Testis (tissue), 2 donors: ENCODE measurements at regions not wholly inside any gene's neighbourhood (a gene's known extent, or its start where the extent isn't known, plus 50 kb on each side); places are given as distances from the start of the nearest gene placed in this dataset.
A peak's percentile ranks its signal among the peaks of the same experiment; 100 is the strongest.

Experiments used
- DNase-seq: peaks from one replicate; pipeline ENCODE4 v3.0.0-alpha.2; 2019
- H3K27ac ChIP-seq, 2 donors: fragments of 200-600 bp; sonication (generic); one replicate each; pipeline ENCODE4 v1.5.1; 2019
- H3K27me3 ChIP-seq: fragments of 200-600 bp; sonication (generic); one replicate; pipeline ENCODE4 v1.5.1; 2019
- H3K36me3 ChIP-seq: fragments of 200-600 bp; sonication (generic); one replicate; pipeline ENCODE4 v1.5.1; 2017; ENCODE audit warnings: low read depth; ENCODE audit errors: missing control alignments
- H3K4me1 ChIP-seq: fragments of 200-600 bp; sonication (generic); one replicate; pipeline ENCODE4 v1.5.1; 2019
- H3K4me3 ChIP-seq, 2 donors: fragments of 200-600 bp; sonication (generic); one replicate each; pipeline ENCODE4 v1.5.1; 2017 to 2019
- H3K9me3 ChIP-seq: fragments of 200-600 bp; sonication (generic); one replicate; pipeline ENCODE4 v1.5.1; 2017
- CTCF ChIP-seq, 3 experiments: fragments of 450-650 bp in 2 of 3; fragments of 200-600 bp in 1 of 3; sonication (generic) in 1 of 3; IDR thresholded peaks; one replicate each; pipeline ENCODE4 v1.5.1; 2016 to 2019; ENCODE audit warnings: antibody characterized with exemption in 3 of 3, mild to moderate bottlenecking in 2 of 3, moderate library complexity in 1 of 3
- POLR2A ChIP-seq: fragments of 450-650 bp; IDR thresholded peaks from one replicate; pipeline ENCODE4 v1.6.1; 2017; ENCODE audit warnings: antibody characterized with exemption, mild to moderate bottlenecking, moderate library complexity
- WGBS, 2 donors: methylation state at CpG; one replicate each; pipeline ENCODE4 v1.1.5; 2018; 5-methylcytosine and 5-hydroxymethylcytosine counted together
- intact Hi-C: fragments of 100-400 bp; cut with DNase I; formaldehyde crosslinking; loops from one replicate; pipeline ENCODE4 v1.15.1; 2023; ENCODE audit warnings: low total_unique reads

GRCh38 chr12:58548801-58549200, 371.5 kb downstream of the LRIG3 start:
- no peaks in the 10 kb centered on the region for H3K9me3 ChIP-seq
- no peaks in the 10 kb centered on the region for H3K27me3 ChIP-seq
- WGBS, 2 donors = 59 to 78% methylated on average over 3 of the region's 3 CpGs
- no peak for TF ChIP-seq POLR2A
- no peak for TF ChIP-seq CTCF (IDR thresholded peaks at IDR 0.05)
- intact Hi-C loops = loop anchor here (10.0 kb wide), 1 partner anchor 536 kb away; no protein-coding TSS in a partner anchor
- no peak overlapping the region for H3K27ac ChIP-seq
- no peak for DNase-seq
- no peaks in the 10 kb centered on the region for H3K36me3 ChIP-seq
- H3K4me3 ChIP-seq = no peak overlapping the region
- no peaks in the 10 kb centered on the region for H3K4me1 ChIP-seq

- no peak overlapping the region for H3K4me3 ChIP-seq
- intact Hi-C loops = no loop called here
- peak; percentile 21 for DNase-seq
- no peaks in the 10 kb centered on the region for H3K9me3 ChIP-seq
- TF ChIP-seq POLR2A (no peak), CTCF (IDR thresholded peaks at IDR 0.05) (no peak)
- H3K27me3 ChIP-seq = no peaks in the 10 kb centered on the region
- H3K4me1 ChIP-seq = peaks cover 6% of the 10 kb centered on the region
- H3K27ac ChIP-seq = no peak overlapping the region
- no peaks in the 10 kb centered on the region for H3K36me3 ChIP-seq
- WGBS, 2 donors = 45 to 53% methylated on average over 5 of the region's 5 CpGs
Observed at GRCh38 chr12:58554522-58555157, 365.7 kb downstream of the LRIG3 start.

GRCh38 chr12:58557171-58557570, 363.1 kb downstream of the LRIG3 start:
- Histone ChIP-seq H3K4me3 (no peak overlapping the region), H3K4me1 (peaks cover 6% of the 10 kb centered on the region), H3K27me3 (no peaks in the 10 kb centered on the region), H3K36me3 (no peaks in the 10 kb centered on the region), H3K9me3 (no peaks in the 10 kb centered on the region), H3K27ac (no peak overlapping the region)
- TF ChIP-seq POLR2A = no peak
- no peak for TF ChIP-seq CTCF (IDR thresholded peaks at IDR 0.05)
- intact Hi-C loops = no loop called here
- 37 to 42% methylated on average over 3 of the region's 3 CpGs for WGBS, 2 donors
- no peak for DNase-seq

- TF ChIP-seq POLR2A (no peak), CTCF (IDR thresholded peaks at IDR 0.05) (no peak)
- Histone ChIP-seq H3K27me3 (no peaks in the 10 kb centered on the region), H3K27ac (no peak overlapping the region), H3K9me3 (no peaks in the 10 kb centered on the region), H3K4me3 (no peak overlapping the region), H3K36me3 (no peaks in the 10 kb centered on the region), H3K4me1 (peaks cover 6% of the 10 kb centered on the region)
- intact Hi-C loops = no loop called here
- WGBS, 2 donors = 60 to 67% methylated on average over 1 of the region's 1 CpG
- DNase-seq = no peak
Observed at GRCh38 chr12:58557661-58558060, 362.6 kb downstream of the LRIG3 start.

- no peak overlapping the region for H3K4me3 ChIP-seq
- H3K36me3 ChIP-seq = no peaks in the 10 kb centered on the region
- DNase-seq = no peak
- H3K9me3 ChIP-seq = no peaks in the 10 kb centered on the region
- TF ChIP-seq POLR2A = no peak
- no peak for TF ChIP-seq CTCF (IDR thresholded peaks at IDR 0.05)
- H3K27me3 ChIP-seq = no peaks in the 10 kb centered on the region
- peaks cover 6% of the 10 kb centered on the region for H3K4me1 ChIP-seq
- intact Hi-C loops = no loop called here
- H3K27ac ChIP-seq = peak overlapping the region in 1 of 2 donors; percentile 50
Observed at GRCh38 chr12:58563621-58564020, 356.7 kb downstream of the LRIG3 start.
